NCI-H1092 (cell line): ENCODE measurements at regions not wholly inside any gene's neighbourhood (a gene's known extent, or its start where the extent isn't known, plus 50 kb on each side); places are given as distances from the start of the nearest gene placed in this dataset.
"Not testable (repeated sequence)": the region's sequence is repeated elsewhere in the genome, so short reads cannot be mapped to it uniquely, and the experiment has no call there.

Experiments used
- DNase-seq: peaks from one replicate; lab custom pipeline; 2025; lab: John Stamatoyannopoulos, UW

- DNase-seq: no peak
Observed at GRCh38 chr9:21695443-21695842, 107.0 kb upstream of the MTAP start.

GRCh38 chr9:21695874-21696341 lies 106.5 kb upstream of the MTAP start:
- no peak for DNase-seq

- no peak for DNase-seq
Observed at GRCh38 chr9:21696411-21696871, 106.0 kb upstream of the MTAP start.

GRCh38 chr9:21708260-21708711 lies 94.2 kb upstream of the MTAP start:
- no peak for DNase-seq

- no peak for DNase-seq
Observed at GRCh38 chr9:21708856-21709255, 93.6 kb upstream of the MTAP start.

GRCh38 chr9:21709464-21710058 lies 92.9 kb upstream of the MTAP start:
- peak; percentile 39 for DNase-seq

- no peak for DNase-seq
Observed at GRCh38 chr9:21710548-21711191, 91.8 kb upstream of the MTAP start.

GRCh38 chr9:21711504-21711903 lies 90.9 kb upstream of the MTAP start:
- no peak for DNase-seq

- DNase-seq: no peak
Observed at GRCh38 chr9:21715408-21715807, 87.0 kb upstream of the MTAP start.

GRCh38 chr9:21720758-21721157 lies 81.7 kb upstream of the MTAP start:
- no peak for DNase-seq

- DNase-seq: not testable (repeated sequence)
Observed at GRCh38 chr9:21727411-21727810, 75.0 kb upstream of the MTAP start.

GRCh38 chr9:21728781-21729180 lies 73.7 kb upstream of the MTAP start:
- no peak for DNase-seq

- no peak for DNase-seq
Observed at GRCh38 chr9:21729648-21730047, 72.8 kb upstream of the MTAP start.

- DNase-seq: no peak
Observed at GRCh38 chr9:21730899-21731298, 71.5 kb upstream of the MTAP start.

GRCh38 chr9:21741151-21741550 lies 61.3 kb upstream of the MTAP start:
- no peak for DNase-seq

GRCh38 chr9:21744320-21744719 lies 58.1 kb upstream of the MTAP start:
- no peak for DNase-seq

GRCh38 chr9:21744841-21745240 lies 57.6 kb upstream of the MTAP start:
- DNase-seq: no peak

GRCh38 chr9:21746550-21746949 lies 55.9 kb upstream of the MTAP start:
- no peak for DNase-seq

GRCh38 chr9:21747175-21747574 lies 55.3 kb upstream of the MTAP start:
- DNase-seq: no peak

GRCh38 chr9:21750021-21750735 lies 52.3 kb upstream of the MTAP start:
- DNase-seq: no peak

- no peak for DNase-seq
Observed at GRCh38 chr9:21751998-21752397, 50.4 kb upstream of the MTAP start.
